ENCODE measurements at regions not wholly inside any gene's neighbourhood (a gene's known extent, or its start where the extent isn't known, plus 50 kb on each side); places are given as distances from the start of the nearest gene placed in this dataset.

- DNase-seq (ENCODE audit: low read depth, low spot score): no peak
Measured at GRCh38 chr20:17858450-17859001, 110.1 kb downstream of the SNX5 start.

GRCh38 chr20:17857639-17858449 is 110.8 kb downstream of the SNX5 start:
- no peak for DNase-seq (ENCODE audit: low read depth, low spot score)

GRCh38 chr20:17856837-17857605 is 111.6 kb downstream of the SNX5 start:
- DNase-seq (ENCODE audit: low read depth, low spot score): no peak

GRCh38 chr20:17856024-17856564 is 112.5 kb downstream of the SNX5 start:
- DNase-seq (ENCODE audit: low read depth, low spot score): no peak

DNA sequence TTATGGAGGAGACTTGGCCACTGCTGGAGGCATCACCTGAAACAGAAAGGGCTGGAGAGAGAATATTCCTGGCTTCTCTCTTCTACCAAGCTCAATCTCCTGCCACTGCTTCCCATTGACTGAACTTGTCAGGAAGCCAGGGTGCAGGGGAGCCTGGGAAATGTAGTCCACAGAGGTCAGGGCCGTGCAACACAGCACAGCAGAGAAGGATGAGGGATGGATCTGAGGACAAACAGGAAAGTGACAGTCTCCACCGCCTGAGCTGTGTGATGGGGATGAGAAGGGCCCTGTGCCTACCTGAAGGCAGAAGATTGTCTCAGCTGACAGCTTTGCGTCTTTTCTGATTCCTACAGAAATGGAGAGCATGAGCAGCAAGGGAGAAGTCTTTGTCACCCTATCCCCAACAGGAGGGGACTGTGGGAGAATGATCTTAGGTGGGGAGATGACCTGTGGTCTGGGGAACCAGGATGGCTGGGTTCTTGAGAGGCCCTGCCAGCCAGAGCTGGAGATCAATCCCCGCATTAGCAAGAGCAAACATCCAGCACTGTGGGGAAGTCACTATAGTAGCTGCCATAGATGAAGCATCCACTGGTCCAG is 114.2 kb downstream of the SNX5 start:
- peak; percentile 67 for DNase-seq (ENCODE audit: low read depth, low spot score)

- no peak for DNase-seq (ENCODE audit: low read depth, low spot score)
Measured at GRCh38 chr20:17852323-17852722, 116.3 kb downstream of the SNX5 start.

DNA sequence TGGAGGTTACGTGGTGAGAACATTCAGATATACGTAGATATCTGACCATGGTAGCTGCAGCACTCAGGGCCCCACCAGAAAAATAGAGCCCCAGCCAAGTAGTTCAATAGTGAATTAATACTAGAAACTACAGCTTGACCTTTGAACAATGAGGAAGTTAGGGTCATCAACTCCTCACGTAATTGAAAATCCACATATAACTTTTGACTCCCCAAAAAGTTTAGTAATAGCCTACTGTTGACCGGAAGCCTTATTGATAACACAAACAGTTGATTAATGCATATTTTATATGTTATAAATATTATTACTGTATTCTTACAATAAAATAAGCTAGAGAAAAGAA is 117.9 kb downstream of the SNX5 start:
- DNase-seq (ENCODE audit: low read depth, low spot score): no peak

DNA sequence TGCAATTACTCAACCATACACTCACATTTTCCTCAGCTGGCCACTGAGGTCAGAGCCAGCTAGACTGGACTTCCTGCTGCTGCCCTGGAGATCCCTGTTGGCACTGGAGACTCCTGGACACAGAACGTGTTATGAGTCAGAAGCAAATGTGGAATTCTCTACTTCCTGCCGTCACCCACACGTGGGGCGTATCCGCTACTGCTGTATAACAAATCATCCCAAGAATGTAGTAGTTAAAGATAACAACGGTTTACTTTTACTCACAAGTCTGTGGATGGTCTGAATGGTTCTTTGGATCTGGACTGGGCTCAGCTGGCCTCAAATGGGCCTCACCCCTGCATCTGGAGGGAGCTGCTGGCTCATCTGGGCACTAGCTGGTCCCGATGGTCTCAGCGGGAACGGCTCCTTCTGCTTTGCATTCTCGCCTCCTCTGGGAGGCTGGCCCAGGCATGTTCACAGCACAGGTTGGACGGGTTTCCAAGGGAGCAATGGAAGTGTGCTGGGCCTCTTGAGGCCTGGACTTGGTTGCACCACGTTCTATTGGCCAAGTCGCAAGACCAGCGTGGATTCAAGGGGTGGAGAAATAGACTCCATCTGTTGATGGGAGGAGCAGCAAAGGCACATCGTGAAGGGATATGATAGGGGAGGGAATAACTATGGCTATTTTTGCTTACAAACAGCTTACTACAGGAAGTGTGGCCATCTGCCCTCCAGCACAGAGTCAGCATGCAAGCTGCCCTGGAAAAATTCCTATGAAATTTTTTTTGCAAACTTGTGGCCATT is 118.5 kb downstream of the SNX5 start:
- peak; percentile 91 for DNase-seq (ENCODE audit: low read depth, low spot score)

GRCh38 chr20:17849138-17849900 is 119.3 kb downstream of the SNX5 start:
- DNase-seq (ENCODE audit: low read depth, low spot score): no peak

GRCh38 chr20:17848249-17849048 is 120.1 kb downstream of the SNX5 start:
- no peak for DNase-seq (ENCODE audit: low read depth, low spot score)

GRCh38 chr20:17845701-17846475 is 122.7 kb downstream of the SNX5 start:
- no peak for DNase-seq (ENCODE audit: low read depth, low spot score)

DNA sequence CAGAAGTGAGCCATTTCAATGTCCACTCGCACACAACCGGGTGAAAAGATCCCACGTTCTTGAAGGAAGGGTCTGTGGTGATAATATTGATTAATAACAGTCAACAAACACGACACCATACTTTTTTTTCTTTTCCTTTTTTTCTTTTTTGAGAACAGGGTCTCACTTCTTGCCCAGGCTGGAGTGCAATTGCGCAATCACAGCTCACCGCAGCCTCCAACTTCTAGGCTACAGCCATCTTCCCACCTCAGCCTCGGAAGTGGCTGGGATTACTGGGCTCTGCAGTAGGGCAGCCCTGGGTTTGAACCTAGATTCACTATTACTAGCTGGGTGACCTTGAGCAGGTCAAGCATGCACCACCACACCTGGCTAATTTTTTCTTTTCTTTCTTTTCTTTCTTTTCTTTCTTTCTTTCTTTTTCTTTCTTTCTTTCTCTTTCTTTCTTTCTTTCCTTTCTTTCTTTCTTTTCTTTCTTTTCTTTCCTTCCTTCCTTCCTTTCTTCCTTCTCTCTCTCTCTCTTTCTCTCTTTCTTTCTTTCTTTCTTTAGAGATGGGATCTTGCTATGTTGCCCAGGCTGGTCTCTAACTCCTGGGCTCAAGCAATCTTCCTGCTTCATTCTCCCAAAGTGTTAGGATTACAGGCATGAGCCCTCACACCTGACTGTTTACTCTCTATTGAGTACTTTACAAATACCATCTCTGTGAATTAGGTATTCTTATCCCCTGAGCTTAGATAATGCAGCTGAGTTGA is 123.9 kb downstream of the SNX5 start:
- no peak for DNase-seq (ENCODE audit: low read depth, low spot score)

DNA sequence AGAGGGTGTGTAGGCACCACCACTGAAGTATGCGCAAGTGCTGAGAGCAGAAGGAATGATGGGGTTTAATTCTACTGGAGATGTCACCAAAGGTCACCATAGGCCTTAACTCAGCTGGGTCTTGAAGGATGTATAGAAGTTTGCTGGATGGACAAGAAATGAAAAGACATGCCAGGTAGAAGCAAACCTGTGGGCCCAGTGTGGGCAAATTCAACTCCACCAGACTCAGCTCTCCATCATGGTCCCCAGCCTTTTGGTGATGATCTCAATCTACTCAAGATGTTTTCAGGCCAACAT is 124.5 kb downstream of the SNX5 start:
- no peak for DNase-seq (ENCODE audit: low read depth, low spot score)

DNA sequence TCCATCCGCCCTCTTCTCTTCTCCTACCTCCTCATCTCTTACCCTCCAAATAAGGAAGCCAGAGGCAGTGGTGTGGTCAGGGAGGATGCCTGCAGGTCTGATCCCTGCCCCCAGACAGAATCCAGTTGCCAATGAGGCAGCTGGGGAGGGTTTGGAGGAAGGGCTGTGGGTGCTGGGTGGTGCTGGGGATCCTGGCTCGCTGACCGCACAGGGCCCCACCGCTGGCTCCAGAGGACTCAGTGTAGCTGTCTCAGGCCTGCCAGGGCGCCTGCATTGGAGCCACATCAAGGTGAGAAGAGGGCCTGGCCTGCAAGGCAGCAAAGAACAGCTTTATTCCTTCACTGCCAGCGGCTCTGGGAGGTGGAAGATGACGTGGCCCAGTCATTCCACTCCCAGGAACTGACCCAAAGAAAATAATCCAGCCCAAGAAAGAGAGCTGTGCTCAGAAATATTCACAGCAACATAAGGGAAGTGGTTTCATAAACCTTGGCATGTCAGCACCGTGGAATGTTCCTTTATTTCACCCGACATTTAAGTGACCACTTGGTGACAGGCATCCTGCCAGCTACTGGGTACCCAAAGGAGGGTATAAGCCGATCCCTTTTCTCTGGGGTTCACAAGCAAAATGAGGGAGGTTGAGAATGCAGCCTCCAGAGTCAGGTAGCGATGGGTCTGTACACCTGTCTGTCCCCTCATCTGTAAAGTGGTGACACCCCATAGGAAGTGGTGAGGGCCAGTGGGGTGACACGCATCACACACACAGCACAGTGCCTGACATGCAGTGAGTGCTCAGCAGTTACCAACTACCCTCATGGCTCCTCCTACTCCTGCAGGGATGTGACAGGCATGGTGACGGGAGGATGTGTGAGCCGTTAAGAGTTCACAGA is 125.1 kb downstream of the SNX5 start:
- peak; percentile 99 for DNase-seq (ENCODE audit: low read depth, low spot score)

DNA sequence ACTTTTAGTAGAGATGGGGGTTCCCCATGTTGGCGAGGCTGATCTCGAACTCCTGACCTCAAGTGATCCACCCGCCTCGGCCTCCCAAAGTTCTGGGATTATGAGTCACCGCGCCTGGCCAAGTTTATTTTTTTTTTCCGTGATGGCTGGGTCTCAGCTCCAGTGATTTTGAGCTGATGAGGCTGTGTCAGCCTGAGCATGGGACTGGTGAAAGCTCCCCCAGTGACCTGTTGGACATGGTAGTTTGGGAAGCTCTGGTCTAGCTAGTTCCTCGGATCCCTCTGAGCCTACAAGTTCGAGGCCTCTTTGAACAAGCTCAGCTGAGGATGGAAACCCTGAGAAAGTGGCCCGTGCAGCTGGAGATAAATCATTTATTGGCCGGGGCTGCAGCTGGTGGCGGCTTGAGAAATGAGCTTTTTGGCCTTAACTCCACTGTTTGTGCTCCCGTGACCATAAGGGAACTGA is 126.8 kb downstream of the SNX5 start:
- DNase-seq (ENCODE audit: low read depth, low spot score): peak; percentile 42

DNA sequence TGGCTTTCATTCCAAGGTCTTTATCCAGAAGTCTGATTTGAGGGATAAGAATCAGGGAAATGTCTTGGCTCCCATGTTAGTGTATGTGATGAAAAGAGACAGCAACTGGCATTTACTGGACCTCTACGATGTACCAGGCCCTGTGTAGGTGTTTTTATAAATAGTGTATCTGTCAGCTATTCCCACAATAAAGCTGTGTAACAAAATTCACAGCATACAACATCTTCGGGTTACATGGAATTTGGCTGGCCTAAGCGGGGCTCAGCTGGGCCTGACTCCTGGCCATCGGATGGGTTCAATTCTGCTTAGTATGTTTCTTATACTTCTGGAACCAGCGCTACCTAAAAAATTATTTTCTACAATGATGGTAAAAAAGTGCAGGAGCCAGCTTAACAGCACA is 128.2 kb downstream of the SNX5 start:
- DNase-seq (ENCODE audit: low read depth, low spot score): no peak

GRCh38 chr20:17838921-17839320 is 129.7 kb downstream of the SNX5 start:
- DNase-seq (ENCODE audit: low read depth, low spot score): no peak

All from astrocyte of the hippocampus (primary cell).